NCI-H526 (cell line): ENCODE measurements at regions not wholly inside any gene's neighbourhood (a gene's known extent, or its start where the extent isn't known, plus 50 kb on each side); places are given as distances from the start of the nearest gene placed in this dataset.

Source experiments
- DNase-seq, 2 experiments: peaks; one replicate each; lab custom pipeline; 2025; lab: John Stamatoyannopoulos, UW

DNA sequence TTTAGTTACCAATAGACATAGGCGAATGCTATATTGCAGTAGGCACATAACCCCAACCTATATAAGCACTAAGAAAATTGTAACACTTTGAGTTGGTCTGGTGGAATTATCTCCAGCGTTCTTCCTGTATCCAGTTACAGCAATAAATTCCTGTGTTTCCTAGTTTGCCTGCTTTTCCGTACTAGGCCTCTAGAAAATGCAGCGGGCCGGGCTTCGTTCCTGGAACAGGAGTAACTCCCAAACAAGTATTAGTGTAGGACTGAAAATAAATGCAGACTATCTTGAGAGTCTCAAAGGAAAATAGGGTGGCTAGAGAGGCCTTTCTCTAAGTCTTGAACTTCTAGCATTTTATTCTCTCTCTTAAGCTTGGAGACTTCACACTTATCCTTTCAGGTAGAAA, 159.8 kb downstream of the OR13H1 start:
- no peak for DNase-seq

DNA sequence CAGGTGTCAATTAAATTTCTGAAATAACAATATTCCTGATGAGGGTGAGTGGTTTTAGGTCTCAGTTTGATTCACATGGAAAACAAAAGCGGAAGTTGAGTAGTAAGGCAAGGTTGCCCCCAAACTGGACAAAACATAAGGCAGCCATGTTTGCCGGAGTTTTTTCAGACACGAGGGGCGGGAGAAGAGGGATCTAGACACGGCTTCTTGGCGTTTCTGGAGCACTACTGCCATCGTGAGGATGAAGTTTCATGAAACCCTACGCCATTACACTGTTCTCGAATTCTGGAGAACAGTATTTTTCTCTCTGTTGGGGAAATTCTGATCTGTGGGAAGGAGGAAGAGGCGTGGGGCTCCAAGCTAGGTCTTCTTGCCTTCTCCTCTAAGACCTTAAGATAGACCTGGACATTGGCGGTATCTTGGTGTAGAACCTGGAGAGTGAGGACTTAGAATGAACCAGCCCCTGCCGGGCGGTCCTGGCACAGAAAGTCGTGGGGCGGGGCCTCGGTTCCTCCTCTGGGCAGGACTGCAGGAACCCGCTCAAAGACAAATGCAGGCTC, 160.3 kb downstream of the OR13H1 start:
- DNase-seq: peak in 1 of 2 experiments; percentile 6

DNA sequence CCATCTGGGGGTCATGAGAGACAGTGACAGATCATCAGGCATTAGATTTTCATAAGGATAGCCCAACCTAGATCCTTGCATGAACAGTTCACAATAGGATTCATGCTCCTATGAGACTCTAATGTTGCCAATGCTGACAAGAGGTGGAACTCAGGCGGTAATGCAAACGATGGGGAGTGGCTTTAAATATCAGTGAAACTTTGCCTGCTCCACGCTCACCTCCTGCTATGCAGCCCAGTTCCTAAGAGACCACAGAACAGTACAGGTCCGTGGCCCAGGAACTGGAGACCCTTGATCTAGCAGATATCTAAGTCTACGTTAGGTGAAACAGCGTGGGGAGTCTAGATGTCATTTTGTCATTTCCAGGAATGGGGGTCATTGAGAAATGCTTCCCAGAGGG, 165.7 kb downstream of the OR13H1 start:
- DNase-seq: no peak

DNA sequence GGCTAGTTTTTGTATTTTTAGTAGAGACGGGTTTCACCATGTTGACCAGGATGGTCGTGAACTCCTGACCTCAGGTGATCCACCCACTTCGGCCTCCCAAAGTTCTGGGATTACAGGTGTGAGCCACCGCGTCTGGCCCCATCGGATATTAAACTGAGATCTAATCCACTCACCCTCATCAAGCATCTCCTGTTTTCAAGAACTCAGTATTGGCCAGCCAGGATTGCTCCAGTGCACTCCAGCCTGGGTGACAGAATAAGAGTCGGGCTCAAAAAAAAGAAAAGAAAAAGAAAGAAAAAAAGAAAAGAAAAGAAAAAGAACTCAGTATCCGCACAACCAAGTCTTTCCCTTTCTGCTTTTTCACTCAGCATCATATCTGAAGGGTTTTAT, 167.6 kb downstream of the OR13H1 start:
- no peak for DNase-seq

DNA sequence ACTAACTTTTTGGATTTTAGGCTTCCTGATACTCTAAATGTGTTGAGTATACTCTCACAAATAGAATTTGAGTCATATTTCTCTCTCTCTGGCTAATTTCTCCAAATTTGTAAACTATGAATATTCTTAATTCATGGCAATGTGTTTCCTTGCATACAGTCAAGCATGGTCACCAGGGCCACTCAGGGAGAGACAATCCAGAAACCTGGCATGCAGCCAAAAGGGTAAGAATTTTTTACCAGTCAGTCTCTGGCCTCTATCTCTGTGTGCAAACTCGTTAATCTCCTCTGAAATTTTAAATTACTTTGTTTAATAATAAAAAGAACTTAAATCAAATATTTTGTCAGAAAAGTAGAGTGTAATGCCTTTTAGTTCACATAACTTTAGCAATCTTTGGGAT, 179.8 kb downstream of the OR13H1 start:
- DNase-seq: no peak

DNA sequence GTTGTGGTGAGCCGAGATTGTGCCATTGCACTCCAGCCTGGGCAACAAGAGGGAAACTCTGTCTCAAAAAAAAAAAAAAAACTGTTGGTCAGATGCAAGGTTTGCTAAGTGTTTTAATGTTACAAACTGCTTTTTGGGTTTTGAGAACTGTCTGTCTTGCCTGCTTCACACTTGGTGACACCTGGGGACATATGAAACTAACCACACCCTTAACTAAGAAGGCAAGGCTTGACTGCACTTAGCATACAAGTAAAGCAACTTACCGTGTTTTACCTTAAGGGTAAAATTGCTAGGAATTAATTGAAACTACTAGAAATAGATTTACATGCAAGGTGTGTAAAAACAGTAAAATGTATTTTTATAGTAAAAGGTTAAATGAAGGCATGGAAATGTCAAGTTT, 180.4 kb downstream of the OR13H1 start:
- DNase-seq: no peak

DNA sequence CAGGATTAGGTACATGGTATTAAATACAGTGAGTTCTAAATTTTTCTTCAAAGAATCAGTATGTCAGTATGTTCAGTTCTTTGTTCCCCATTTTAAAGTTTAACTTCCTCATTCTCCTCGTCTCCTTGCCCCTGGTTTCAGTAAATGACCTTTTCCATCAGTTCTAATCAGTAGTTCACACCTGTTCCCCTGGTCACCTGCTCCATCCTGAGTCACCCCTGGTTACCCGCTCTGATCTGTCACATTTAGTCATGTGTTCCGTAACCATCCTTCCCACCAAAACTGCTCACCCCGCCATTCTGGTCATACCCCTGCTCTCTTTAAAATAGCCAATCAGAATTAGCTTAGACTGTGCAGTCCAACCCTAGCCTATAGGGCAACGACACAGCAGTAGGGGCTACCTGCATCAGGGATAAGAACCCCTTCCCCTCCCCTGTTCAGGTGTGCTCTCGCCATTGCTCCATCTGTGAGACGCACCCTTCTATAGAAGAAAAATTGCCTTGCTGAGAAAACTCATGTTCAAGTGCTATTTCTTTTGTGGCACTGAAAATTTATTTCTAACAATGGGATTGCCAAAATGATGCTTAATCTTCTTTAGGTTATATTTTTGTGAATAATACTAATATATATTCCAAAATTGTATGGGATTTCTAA, 181.3 kb downstream of the OR13H1 start:
- DNase-seq: no peak

DNA sequence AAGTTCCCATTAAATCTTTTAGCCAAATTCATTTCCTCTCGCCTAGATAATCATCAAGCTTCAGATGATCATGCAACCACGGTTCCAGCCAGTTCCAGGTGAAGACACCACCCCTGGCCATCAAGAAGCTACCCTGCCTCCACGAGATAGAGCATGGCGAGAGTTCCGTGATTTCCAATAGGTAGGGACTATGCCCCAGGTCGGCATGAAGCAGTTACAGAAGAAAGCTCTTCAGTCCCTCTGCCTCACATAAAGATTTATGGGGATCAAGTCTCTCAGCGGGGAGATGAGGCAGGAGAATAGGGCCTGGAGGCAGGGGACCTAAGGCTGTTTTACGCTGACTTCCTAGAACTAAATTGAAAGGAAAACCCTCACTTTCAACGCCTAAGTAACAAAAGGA, 183.9 kb downstream of the OR13H1 start:
- no peak for DNase-seq

DNA sequence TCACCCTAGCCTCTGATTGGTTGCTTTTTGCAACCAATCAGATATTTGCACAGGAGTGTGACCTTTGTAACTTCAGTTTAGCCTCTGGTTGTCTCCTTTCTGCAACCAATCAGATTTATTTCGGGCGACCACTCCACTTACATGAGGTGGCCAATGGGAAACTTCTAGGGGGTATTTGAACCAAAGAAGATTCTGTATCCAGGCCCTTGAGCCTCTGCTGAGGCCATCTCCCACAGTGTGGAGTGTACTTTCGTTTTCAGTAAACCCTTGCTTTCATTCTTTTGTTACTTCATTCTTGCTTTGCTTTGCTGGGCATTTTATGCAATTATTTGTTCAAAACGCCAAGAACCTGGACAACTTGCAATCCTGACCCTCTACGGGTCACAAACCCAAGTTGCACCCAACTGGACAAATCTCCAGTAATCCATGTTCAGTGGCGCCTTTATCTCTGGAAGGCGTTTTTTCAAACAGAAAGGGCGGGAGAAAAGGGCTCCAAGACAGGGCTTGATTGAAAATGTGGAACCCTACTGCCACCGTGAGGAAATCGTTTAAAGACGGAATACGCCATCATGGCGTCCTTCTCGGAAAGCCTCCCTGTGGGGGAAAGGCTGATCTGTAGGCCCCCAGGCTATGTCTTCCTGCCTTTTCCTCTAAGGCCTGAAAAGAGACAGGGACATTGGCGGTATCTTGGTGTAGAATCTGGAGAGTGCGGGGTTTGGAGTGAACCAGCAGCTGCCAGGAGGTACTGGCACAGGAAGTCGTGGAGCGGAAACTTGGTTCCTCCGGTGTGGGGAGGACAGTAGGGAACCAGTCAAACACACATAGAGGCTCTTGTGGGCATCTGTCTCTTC, 184.6 kb downstream of the OR13H1 start:
- no peak for DNase-seq

DNA sequence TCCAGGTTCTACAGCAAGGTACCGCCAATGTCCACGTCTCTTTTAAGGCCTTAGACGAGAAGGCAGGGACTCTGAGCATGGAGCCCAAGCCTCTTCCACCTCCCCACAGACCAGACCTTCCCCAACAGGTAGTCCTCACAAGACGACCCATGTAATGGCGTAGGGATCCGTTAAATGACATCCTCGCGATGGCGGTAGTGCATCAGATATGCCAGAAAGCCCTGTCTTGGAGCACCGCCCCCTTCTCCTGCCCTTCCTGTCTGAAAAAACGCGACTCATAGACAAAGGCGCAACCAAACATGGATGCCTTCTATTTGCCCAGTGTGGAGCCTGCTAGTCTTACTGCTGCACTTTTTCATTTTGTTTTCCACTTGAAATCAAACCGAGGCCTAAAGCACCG, 185.4 kb downstream of the OR13H1 start:
- no peak for DNase-seq

DNA sequence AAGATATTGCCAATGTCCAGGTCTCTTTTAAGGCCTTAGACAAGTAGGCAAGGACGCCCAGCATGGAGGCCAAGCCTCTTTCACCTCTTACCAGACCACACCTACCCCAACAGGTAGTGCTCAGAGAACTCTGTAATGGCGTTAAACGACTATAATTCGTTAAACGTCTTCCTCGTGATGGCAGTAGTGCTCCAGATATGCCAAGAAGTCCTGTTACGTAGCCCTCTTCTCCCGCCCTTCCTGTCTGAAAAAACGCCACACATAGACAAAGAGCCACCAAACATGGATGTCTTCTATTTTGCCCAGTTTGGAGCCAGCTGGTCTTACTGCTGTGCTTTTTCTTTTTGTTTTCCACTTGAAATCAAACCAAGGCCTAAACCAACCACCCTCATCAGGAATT, 190.7 kb downstream of the OR13H1 start:
- DNase-seq: no peak

DNA sequence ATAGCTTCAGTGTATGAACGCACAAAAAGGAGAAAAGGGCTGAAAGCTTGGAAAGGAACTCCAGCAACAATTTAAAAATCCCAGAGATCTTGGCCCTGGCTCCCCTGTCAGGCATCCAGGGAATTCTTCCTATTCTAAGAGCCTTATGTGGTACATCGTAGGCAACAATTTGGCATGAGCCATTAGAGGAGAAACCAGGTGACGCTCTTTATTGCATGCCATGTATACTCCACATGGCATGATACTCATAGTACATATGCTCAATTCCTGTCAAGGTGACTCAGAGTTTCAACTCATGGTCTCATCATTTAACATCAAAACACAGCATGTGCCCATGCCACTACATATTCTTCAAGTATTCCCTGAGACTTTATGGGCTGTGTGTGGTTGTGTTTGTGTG, 191.3 kb downstream of the OR13H1 start:
- DNase-seq: no peak

DNA sequence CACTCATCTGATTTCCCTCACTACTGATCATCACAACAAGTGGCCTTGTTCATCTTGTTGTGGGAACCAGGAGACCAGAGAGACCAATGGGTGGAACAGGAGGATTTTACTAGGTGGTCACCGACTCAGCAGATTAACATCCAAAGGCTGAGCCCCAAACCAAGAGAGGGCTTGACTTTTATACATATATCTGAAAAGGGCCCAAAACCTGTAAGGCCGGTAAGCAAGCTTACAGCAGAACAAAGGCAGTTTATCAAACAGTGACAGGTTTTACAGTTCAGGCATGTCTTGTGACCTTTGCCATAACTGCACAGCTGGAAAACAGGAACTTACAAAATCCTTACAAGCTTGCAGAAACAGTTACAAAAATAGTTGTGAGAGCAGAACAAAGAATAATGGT, 195.9 kb downstream of the OR13H1 start:
- DNase-seq: no peak

DNA sequence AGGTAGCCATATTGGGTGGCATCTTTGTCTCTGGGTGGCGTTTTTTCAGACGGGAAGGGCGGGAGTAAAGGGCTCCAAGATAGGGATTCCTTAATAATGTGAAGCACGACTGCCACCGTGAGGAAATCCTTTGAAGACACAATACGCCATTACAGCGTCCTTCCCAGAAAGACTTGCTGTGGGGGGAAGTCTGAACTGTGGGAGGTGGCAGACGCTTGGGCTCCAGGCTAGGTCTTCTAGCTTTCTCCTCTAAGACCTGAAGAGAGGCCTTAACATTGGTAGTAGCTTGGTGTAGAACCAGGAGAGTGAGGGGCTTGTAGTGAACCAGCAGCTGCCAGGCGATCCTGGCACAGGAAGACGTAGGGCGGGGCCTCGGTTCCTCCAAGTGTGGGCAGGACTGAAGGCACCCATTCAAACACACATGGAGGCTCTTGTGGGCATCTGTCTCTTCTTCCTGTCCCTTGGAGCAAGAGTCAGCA, 197.3 kb downstream of the OR13H1 start:
- DNase-seq: no peak

DNA sequence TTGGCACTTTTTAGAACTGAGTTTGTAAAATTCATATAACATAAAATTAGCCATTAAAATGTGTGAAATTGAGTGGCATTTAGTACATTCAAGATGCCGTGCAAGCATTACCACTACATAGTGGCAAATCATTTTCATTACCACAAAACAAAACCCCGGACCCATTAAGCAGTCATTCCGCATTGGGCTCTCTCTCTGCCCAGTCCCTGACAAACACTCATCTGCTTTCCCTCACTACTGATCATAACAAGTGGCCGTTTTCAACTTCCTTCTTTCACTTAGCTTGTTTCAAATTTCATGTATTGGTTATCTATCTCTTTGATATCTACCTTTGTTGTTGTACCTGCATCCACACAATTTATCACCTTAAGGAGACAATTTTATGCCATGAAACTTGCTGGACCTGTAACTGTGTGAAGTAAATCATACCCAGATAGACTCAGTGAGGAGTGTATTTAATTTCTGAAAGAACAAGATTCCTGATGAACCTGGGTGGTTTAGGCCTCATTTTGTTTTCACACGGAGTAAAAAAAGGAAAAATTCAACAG, 202.1 kb downstream of the OR13H1 start:
- DNase-seq: no peak

DNA sequence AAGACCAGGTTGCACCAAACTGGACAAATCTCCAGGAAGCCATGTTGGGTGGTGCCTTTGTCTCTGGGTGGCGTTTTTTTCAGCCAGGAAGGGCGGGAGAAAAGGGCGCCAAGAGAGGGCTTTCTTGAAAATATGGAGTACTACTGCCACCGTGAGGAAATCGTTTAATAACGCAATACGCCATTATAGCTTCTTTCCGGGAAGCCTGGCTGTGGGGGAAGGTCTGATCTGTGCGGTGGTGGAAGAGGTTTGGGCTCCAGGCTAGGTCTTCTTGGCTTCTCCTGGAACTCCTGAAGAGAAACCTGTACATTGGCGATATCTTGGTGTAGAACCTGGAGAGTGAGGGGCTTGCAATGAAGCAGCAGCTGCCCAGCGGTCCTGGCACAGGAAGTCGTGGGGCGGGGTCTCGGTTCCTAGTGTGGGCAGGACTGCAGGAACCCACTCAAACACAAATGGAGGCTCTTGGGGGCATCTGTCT, 202.7 kb downstream of the OR13H1 start:
- DNase-seq: peak; percentile 6 to 8

DNA sequence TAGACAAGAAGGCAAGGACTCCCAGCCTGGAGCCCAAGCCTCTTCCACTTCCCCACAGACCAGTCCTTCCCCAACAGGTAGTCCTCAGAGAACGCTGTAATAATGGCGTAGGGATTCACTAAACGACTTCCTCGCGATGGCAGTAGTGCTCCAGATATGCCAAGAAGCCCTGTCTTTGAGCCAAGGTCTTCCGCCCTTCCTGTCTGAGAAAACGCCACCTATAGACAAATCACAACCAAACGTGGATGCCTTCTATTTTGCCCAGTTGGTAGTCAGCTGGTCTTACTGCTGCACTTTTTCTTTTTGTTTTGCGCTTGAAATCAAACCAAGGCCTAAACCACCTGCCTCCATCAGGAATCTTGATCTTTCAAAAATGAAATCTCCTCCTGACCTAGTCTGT, 203.3 kb downstream of the OR13H1 start:
- DNase-seq: no peak

DNA sequence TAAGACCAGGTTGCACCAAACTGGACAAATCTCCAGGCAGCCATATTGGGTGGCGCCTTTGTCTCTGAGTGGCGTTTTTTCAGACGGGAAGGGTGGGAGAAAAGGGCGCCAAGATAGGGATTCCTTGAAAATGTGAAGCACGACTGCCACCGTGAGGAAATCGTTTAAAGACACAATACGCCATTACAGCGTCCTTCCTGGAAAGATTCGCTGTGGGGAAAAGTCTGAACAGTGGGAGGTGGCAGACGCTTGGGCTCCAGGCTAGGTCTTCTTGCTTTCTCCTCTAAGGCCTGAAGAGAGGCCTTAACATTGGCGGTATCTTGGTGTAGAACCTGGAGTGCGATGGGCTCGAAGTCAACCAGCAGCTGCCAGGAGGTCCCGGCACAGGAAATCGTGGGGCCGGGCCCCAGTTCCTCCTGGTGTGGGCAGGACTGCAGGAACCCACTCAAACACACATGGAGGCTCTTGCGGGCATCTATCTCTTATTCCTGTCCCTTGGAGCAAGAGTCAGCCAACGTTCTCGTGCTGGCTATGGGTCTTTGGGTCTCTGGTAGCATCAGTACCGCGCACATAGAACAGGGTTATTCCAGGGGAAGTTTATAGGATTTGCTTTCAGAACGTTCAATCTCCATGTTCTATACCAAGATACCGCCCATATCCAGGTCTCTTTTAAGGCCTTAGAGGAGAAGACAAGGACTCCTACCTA, 208.8 kb downstream of the OR13H1 start:
- peak; percentile 0 to 8 for DNase-seq

DNA sequence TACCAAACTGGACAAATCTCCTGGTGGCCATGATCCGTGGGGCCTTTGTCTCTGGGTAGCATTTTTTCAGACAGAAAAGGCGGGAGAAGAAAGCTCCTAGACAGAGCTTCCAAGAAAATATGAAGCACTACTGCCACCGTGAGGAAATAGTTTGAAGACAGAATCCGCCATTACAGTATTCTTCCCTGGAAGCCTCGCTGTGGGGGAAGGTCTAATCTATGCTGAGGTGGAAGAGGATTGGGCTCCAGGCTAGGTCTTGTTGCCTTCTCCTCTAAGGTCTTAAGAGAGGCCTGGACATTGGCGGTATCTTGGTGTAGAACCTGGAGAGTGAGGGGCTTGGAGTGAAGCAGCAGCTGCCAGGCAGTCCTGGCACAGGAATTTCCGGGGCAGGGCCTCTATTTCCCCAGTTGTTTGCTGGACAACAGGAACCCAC, 218.9 kb downstream of the OR13H1 start:
- no peak for DNase-seq

DNA sequence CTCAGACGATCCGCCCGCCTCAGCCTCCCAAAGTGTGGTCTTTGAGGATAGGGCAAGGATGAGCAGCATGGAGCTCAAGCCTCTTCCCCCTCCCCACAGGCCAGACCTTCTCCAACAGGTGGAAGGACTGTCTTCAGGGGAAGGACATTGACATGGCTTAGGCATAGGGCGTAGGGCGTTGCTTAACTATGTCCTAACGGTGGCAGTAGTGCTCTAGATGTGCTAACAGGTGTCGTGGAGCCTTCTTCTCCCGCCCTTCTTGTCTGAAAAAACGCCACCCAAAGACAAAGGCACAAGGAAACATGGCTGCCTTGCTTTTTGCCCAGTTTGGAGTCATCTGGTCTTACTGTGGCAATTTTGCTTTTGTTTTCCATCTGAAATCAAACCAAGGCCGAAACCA, 219.8 kb downstream of the OR13H1 start:
- DNase-seq: no peak

DNA sequence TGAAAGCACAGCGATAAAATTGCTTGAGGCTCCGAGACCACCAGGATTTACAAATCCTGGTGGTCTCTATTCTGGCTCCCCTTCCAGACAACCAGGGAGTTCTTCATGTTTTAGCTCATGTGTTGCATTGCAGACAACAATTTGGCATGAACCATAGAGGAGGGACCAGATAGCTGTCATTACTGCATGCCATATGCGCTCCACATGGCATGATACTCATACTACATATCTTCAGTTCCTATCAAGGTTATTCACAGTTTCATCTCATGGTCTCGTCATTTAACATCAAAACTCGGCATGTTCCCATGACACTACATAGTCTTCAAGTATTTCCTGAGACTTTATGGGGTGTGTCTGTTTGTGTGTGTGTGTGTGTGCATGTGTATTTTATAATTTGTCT, 220.3 kb downstream of the OR13H1 start:
- DNase-seq: no peak
